SK-N-SH treated with all-trans-retinoic acid at 6 μM for 48 hours (cell line): ENCODE measurements at regions not wholly inside any gene's neighbourhood (a gene's known extent, or its start where the extent isn't known, plus 50 kb on each side); places are given as distances from the start of the nearest gene placed in this dataset.

Experiments
- ISL1 ChIP-seq: fragments of 250-450 bp; sonication (Bioruptor Pico); IDR thresholded peaks from 2 replicates; pipeline ENCODE4 v2.1.2; 2022; ENCODE audit warnings: mild to moderate bottlenecking, moderate library complexity
- RARB ChIP-seq: fragments of 250-450 bp; sonication (Bioruptor Pico); IDR thresholded peaks from 2 replicates; pipeline ENCODE4 v1.8.0; 2021; ENCODE audit warnings: mild to moderate bottlenecking, moderate library complexity
- TCF4 ChIP-seq: fragments of 250-450 bp; sonication (Bioruptor Pico); IDR thresholded peaks from 2 replicates; pipeline ENCODE4 v1.8.0; 2021; ENCODE audit warnings: mild to moderate bottlenecking, moderate library complexity, borderline replicate concordance
- TOX ChIP-seq: fragments of 250-450 bp; sonication (Bioruptor Pico); IDR thresholded peaks from 2 replicates; pipeline ENCODE4 v1.8.0; 2021; ENCODE audit warnings: mild to moderate bottlenecking, moderate library complexity, borderline replicate concordance
- ZFP30 ChIP-seq: fragments of 450-650 bp; formaldehyde crosslinking; IDR thresholded peaks from 2 replicates; pipeline ENCODE4 v1.5.0; 2022; ENCODE audit warnings: mild to moderate bottlenecking, moderate library complexity
- ZNF8 ChIP-seq: fragments of 450-650 bp; formaldehyde crosslinking; IDR thresholded peaks from 2 replicates; pipeline ENCODE4 v1.5.0; 2020; ENCODE audit warnings: mild to moderate bottlenecking, moderate library complexity
- TF ChIP-seq, protein P1 (sequence below): fragments of 250-450 bp; sonication (Bioruptor Pico); IDR thresholded peaks from 2 replicates; pipeline ENCODE4 v1.5.1; 2021; ENCODE audit warnings: mild to moderate bottlenecking, moderate library complexity
- TF ChIP-seq, protein P2 (sequence below): fragments of 250-450 bp; sonication (Bioruptor Pico); IDR thresholded peaks from 2 replicates; pipeline ENCODE4 v1.8.0; 2021; ENCODE audit warnings: low read depth, mild to moderate bottlenecking, moderate library complexity, borderline replicate concordance
- TF ChIP-seq, protein P3 (sequence below): fragments of 250-450 bp; sonication (Bioruptor Pico); IDR thresholded peaks from 2 replicates; pipeline ENCODE4 v1.5.1; 2020; ENCODE audit warnings: low read depth, mild to moderate bottlenecking, moderate library complexity

DNA sequence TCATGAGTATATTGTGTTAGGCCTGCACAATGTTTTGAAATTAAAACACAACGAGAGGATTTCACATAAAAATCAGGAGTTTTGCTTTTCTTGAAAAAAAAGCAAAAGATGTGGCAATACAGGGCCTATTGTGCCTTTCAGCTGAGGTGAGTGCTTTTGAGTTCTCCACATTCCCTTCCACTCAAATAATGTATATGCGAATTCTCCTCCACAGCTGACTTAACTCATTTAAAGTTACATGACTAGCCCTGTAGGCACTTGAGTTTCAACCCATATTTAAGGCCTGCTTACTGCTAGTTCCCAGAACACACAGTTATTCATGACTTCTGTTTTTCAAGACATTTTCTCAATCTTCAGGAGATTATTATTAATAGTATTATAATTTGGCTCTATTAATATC is 353.1 kb downstream of the NUP35 start:
- TF ChIP-seq ZNF8 (CRISPR knock-in tag) (no peak), TOX (CRISPR knock-in tag) (no peak), TCF4 (CRISPR knock-in tag) (no peak), ZFP30 (CRISPR knock-in tag) (no peak), ISL1 (CRISPR knock-in tag) (no peak), RARB (CRISPR knock-in tag) (no peak)
- TF ChIP-seq, protein P1, sequence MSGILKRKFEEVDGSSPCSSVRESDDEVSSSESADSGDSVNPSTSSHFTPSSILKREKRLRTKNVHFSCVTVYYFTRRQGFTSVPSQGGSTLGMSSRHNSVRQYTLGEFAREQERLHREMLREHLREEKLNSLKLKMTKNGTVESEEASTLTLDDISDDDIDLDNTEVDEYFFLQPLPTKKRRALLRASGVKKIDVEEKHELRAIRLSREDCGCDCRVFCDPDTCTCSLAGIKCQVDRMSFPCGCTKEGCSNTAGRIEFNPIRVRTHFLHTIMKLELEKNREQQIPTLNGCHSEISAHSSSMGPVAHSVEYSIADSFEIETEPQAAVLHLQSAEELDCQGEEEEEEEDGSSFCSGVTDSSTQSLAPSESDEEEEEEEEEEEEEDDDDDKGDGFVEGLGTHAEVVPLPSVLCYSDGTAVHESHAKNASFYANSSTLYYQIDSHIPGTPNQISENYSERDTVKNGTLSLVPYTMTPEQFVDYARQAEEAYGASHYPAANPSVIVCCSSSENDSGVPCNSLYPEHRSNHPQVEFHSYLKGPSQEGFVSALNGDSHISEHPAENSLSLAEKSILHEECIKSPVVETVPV (CRISPR knock-in tag), result no peak
- TF ChIP-seq, protein P2, sequence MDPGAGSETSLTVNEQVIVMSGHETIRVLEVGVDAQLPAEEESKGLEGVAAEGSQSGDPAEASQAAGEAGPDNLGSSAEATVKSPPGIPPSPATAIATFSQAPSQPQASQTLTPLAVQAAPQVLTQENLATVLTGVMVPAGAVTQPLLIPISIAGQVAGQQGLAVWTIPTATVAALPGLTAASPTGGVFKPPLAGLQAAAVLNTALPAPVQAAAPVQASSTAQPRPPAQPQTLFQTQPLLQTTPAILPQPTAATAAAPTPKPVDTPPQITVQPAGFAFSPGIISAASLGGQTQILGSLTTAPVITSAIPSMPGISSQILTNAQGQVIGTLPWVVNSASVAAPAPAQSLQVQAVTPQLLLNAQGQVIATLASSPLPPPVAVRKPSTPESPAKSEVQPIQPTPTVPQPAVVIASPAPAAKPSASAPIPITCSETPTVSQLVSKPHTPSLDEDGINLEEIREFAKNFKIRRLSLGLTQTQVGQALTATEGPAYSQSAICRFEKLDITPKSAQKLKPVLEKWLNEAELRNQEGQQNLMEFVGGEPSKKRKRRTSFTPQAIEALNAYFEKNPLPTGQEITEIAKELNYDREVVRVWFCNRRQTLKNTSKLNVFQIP (CRISPR knock-in tag), result no peak
- TF ChIP-seq, protein P3, sequence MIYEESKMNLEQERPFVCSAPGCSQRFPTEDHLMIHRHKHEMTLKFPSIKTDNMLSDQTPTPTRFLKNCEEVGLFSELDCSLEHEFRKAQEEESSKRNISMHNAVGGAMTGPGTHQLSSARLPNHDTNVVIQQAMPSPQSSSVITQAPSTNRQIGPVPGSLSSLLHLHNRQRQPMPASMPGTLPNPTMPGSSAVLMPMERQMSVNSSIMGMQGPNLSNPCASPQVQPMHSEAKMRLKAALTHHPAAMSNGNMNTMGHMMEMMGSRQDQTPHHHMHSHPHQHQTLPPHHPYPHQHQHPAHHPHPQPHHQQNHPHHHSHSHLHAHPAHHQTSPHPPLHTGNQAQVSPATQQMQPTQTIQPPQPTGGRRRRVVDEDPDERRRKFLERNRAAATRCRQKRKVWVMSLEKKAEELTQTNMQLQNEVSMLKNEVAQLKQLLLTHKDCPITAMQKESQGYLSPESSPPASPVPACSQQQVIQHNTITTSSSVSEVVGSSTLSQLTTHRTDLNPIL (CRISPR knock-in tag), result no peak
